ENCODE measurements at regions not wholly inside any gene's neighbourhood (a gene's known extent, or its start where the extent isn't known, plus 50 kb on each side); places are given as distances from the start of the nearest gene placed in this dataset.
A peak's percentile ranks its signal among the peaks of the same experiment; 100 is the strongest.
"Not testable (repeated sequence)": the region's sequence is repeated elsewhere in the genome, so short reads cannot be mapped to it uniquely, and the experiment has no call there.

DNA sequence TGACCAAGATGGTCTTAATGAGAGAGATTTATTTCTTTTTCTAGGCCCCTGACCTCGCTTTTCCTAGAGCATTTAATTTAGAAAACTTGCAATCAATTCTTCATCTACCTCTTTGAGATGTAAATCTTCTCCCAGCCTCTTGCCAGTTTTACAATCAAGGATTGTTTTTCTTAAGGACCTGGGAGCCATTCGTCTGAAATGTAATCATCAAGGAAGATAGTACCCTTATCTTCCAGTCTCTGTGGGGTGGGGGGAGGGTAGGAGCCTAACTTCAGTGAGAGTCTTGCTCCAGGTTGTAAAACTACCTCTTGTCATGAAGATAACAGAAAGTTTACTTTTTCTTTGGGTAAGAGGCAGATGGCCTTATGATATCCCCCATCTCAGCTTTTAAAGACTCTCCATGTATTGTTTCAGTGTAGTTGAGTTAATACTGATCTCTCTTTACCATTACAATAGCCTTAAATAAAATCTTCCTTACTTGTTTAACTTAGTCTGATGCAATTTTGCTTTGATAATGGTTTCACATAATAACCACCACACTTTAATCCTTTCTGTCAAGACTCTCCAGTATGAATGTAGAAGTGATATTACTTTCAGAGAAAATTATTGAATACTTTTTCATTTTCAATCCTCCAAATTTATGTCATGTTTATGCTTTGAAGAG is 110.2 kb upstream of the CPHXL start:
- H3K27ac ChIP-seq, result no peak overlapping the region
- DNase-seq (ENCODE audit: low read depth, low spot score), result no peak

DNA sequence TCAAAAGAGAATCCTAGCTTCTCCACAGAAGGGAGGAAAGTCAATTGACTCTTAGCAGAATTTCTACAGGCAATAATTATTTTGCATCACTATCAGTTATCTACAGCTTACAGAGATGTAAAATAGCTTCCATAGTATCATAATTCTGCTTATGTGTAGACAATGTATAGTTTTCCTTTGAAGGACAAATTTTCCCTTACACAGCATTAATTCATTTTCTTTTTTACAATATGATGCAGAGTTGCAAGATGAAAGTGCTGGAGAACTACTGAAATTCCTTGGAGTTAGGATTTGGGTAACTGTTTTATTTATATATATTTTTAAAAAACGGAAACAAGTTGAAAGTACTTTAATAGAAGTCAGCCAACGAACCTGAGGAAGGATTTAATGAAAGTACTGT is 111.0 kb upstream of the CPHXL start:
- no peak for DNase-seq (ENCODE audit: low read depth, low spot score)
- H3K27ac ChIP-seq, result no peak overlapping the region

DNA sequence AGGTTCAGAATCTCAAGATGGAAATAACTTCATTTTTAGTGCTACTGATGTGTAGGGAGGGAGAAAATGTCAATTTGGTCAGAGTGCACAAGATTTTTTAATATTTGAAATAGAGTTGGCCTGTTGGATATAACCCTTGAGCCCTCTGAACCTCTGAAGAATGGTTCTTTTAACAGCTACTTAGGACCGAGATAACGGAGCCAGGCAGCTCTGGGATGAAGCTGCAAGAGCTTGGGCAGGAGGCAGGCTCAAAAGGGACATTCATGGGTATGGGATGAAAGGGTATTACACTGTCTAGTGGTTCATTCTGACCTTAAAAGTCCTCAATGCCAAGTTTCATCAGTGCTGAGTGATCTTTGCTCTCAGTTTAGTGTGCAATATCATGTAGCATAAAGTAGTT is 111.4 kb upstream of the CPHXL start:
- DNase-seq (ENCODE audit: low read depth, low spot score), result no peak
- H3K27ac ChIP-seq, result no peak overlapping the region

DNA sequence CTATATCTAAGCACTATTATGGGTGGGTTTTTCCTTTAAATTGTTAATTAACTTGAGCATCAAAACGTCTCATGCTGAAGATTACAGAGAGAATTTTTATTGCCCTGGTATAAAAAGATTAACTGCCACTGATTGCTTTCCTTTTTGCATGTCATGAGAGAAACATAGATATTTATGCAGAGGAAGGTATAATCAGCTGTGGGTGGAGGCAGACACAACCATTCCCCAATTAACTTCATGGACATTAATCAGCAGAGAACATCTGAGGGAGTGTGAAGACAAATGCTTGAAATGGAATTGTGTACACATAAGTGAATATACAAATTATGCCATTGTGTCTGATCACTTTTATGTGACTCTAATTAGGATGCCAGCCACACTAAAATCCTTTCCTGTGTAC is 115.2 kb upstream of the CPHXL start:
- H3K27ac ChIP-seq, result no peak overlapping the region

DNA sequence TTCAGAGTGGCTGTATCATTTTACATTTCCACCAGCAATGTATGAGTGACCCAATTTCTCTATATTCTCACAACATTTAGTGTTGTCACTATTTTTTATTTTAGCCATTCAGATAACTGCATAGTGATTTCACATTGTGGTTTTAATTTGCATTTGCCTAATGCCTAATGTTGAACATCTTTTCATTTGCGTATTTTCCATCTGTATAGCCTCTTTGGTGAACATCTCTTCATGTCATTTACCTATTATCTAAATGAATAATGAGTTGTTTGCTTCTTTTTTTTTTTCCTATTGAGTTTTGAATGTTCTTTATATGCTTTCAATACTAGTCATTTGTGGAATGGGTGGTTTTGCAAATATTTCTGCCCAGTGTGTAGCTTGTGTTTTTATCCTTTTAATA is 120.9 kb upstream of the CPHXL start:
- no peak for DNase-seq (ENCODE audit: low read depth, low spot score)
- no peak overlapping the region for H3K27ac ChIP-seq

More for the DNA sequence above, 115.2 kb upstream of the CPHXL start:
- DNase-seq (ENCODE audit: low read depth, low spot score), result no peak

DNA sequence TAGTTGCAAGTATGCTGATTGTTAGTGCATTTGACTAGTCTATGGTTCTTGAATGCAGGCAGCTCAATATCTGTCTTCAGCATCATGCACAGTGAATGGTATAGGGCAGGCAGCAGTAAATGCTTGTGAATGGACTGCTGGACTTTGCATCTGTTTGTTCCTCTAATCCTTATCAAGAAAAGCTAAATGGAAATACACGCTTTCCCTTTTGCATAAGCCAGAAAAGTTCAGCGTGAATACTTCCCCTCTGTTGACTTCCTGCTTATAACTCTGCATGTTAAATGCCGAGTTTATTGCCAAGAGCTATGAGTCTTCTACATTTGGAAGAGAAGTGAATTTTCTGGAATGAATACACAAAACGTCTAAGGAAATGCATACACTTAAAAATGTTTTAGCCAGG is 127.9 kb upstream of the CPHXL start:
- H3K27ac ChIP-seq, result no peak overlapping the region
- no peak for DNase-seq (ENCODE audit: low read depth, low spot score)

DNA sequence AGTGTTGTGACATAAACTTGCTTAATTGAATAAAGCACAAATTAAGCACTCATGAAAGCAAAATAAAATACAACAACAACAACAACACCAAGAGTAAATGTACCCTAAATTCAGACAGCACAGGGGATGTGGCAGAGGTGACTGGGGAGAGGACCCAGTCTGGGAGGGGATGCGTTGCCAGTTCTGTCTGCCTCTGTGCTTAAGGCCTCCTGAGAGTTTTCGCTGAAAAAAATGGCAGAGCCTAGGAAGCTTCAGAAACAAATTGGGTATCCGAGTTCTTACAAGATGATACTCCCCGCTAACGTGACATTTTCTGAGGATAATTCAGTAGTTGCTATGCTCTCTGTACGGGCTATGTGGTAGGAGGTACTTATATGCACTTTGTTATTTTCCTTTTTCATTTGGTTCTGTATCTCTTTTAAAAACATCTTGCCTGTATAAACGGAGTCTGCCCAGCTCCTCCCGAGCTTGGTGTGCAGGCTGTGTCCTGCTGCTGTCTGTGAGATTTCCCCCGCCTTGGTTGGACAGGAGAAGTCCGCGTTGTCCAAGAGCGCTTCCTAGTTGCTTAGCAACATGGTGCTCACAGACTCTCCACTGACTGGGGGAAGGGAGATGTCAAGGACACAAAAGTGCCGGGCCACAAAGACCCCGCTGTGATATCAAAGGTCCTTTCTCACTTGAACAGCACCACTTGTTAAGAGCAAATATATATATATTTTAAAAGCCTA is 134.2 kb upstream of the CPHXL start:
- DNase-seq (ENCODE audit: low read depth, low spot score), result no peak
- H3K27ac ChIP-seq, result no peak overlapping the region

DNA sequence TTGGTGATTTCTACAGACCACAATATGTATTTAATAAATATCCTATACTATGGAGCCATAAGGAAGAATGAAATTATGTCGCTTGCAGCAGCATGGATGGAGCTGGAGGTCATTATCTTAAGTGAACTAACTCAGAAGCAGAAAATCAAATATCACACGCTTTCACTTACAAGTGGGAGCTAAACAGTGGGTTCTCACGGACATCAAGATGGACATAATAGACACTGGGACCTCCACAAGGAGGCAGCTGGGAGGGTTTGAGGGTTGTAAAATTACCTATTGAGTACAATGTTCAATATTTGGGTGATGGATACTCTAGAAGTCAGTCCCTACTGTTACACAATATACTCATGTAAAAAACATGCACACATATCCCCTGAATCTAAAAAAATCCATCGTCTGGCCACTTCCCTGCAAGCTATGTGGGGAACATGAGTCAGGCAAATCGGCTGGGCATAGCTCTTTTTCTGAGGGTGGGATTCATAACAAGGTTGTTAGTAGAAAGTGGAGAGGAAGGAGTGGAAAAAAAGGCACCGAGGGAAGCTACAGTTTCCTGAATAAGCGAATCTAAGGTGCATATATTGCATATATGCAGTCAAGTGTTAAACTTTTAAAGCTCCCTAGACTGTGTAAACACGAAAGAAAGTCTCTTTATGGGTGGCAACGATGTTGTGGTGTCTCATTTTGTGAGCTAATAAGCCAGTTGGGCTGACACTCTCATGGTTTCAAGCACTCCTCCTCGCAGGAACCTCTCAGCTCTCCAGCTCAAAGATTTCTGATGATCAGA is 135.2 kb upstream of the CPHXL start:
- H3K27ac ChIP-seq, result no peak overlapping the region
- no peak for DNase-seq (ENCODE audit: low read depth, low spot score)

DNA sequence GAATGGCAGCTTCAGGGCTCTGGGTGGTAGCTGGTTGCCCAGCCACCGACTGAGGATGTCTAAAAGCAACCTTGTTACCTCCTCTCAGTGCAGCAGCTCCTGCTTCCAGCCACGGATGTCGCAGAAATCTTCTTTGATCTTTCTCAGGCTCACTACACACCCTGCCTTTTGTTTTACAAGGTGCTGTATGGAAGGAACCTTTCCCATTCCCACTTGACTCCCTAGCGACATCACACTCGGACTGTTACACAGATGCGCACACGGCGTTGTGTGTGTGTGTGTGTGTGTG is 135.8 kb upstream of the CPHXL start:
- DNase-seq (ENCODE audit: low read depth, low spot score), result no peak
- no peak overlapping the region for H3K27ac ChIP-seq

DNA sequence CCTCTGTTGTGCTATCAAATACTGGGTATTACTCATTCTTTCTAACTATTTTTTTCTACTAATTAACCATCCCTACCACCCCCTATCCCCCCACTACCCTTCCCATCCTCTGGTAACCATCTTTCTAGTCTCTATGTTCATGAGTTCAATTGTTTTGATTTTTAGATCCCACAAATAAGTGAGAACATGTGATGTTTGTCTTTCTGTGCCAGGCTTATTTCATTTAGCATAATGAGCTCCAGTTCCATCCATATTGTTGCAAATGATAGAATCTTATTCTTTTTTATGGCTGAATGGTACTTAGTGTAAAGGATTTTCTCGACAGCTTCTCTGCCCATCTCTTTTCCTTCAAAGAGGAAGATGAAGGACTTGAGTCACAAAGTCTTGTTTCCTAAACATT is 138.0 kb upstream of the CPHXL start:
- H3K27ac ChIP-seq, result no peak overlapping the region
- no peak for DNase-seq (ENCODE audit: low read depth, low spot score)

DNA sequence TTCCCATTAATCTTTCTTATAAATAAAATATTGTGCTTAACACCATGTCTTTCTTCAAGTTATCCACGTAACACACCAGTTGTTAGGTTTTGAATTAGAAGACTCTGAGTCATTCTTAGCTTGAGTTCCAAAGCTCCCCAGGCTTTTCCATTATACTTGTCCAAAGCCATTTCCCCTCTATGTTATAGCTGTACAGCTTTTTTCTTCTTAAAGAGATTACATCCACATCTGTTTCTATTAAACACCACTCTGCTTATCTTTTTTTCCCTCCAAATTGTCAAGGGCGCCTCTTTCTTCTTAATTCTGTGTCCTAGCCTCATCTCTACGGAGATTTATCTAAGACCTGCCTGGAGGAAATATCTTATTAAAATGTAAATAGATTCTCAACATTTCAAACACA is 139.4 kb upstream of the CPHXL start:
- no peak for DNase-seq (ENCODE audit: low read depth, low spot score)
- H3K27ac ChIP-seq, result no peak overlapping the region

DNA sequence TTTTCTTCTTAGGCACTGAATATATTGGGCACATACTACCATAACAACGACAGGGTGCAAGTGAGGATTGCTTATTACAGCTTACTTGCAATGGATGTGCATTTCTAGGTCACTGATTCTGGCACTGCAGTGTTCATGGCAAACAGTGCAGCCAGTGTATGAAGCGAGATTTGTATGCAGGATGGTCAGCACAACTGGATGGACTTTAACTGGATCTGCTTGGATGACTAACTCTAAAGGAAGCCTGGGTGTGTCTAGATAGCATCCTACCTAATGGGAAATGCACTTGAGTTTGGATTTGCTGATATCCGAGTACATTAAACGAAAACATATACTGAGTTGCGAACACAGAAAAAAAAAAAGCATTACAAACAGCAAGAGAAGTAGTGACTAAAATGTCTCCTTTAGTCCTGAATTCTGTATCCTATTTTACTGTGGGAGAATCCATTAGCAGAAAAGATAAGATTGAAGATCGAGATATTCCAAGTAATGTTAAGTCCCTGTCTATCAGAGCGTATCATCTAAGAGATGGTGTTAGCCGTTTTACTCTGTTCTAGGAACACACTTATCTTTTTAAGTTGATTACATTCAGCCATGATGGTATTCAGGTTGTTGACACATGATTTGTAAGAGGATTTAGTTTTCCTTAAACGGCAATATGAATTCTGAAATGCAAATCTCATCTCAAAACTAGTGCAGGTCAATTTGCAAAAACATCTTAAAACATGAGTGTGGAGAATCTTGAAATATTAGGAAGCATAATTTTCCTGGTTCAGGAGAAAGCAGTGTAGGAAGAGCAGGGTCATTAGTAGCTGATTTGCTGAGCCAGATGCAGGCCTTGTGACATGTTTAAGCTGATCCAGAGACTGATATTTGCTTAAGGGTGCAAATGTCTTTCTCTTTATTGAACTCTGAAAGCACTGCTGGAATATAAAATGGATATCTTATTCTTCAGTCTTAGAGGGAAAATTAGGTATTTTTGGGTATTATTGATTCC is 142.6 kb upstream of the CPHXL start:
- no peak for DNase-seq (ENCODE audit: low read depth, low spot score)
- no peak overlapping the region for H3K27ac ChIP-seq

DNA sequence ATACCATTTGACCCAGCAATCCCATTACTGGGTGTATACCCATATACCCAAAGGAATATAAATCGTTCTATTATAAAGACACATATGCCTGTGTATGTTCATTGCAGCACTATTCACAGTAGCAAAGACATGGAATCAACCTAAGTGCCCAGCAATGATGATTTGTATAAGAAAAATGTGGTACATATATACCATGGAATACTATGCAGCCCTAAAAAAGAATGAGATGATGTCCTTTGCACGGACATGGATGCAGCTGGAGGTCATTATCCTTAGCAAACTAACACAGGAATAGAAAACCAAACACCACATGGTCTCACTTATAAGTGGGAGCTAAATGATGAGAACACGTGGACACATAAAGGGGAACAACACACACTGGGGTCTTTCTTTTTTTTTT is 155.0 kb upstream of the CPHXL start:
- not testable (repeated sequence) for H3K27ac ChIP-seq; DNase-seq (ENCODE audit: low read depth, low spot score)

DNA sequence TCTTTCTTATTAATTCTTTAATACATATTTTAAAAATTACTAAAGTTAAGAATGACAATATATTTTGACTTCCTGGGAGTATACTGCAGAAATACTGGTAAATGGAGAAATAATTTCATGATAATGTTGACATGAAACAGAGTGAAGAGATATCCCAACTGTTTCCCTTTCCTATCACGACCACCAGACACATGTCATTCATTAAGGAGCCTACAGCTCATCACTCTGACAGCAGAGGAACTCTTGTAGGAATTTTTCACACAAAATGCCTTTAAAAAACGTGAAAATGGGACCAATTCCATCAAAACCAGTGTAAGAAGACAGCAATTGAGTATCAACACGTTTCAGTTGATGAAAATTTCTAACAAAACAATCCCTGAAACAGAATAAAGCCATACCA is 172.9 kb upstream of the CPHXL start:
- no peak for DNase-seq (ENCODE audit: low read depth, low spot score)
- no peak overlapping the region for H3K27ac ChIP-seq

DNA sequence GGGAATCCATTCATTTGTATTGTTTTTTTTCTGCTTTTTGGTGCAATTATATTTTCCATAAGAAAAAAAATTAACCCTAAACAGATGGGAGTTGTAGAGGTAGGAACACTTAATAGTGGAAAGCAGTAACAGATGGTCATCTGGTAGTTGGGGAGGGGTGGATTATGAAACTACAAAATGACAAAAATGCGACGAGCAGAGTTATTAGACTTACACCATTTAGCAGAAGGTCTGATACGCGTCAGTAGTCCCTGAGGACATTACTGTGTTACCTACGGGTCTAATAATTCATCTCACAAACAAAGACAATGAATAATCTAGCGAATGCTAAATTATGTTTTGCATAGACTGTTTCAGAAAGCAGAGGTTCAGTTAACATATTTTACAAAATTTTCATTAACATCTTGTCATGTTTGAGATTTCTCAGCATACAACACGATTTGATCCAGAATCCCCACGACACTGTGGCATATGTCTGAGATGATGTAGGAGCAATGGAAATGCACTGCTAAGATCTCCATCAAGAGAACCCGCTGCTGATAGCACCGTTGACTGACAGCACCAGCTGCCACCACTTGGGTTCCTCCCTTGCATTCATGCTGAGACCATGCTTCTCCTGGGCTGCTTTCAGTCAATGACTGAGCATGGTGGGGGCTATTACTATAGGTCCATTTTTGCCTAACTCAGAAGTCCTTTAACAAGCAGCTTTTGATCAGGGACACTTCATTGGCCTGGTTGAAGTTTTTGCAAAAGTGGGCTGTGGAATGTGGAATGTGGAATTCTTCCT is 182.2 kb upstream of the CPHXL start:
- DNase-seq (ENCODE audit: low read depth, low spot score), result no peak
- H3K27ac ChIP-seq, result no peak overlapping the region

DNA sequence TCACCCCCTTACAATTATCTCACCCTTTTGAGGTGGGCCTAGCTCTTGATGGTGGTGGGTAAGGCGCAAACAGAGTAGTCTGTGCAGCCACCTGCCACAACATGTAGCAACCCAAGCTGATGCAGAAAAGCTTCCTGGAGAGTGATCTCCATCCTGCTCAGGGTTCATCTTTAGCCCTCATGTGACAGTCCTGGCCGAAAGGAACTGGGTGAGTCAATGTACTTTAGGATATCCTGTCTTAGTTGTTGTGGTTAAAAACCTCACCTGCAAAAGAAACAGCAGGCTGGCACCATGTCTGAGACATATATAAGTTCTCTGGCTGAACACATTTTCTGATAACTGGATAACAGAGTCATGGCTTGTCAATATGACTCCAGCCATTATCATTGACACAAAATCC is 183.5 kb upstream of the CPHXL start:
- H3K27ac ChIP-seq, result peak overlapping the region; percentile 49
- peak; percentile 34 for DNase-seq (ENCODE audit: low read depth, low spot score)

DNA sequence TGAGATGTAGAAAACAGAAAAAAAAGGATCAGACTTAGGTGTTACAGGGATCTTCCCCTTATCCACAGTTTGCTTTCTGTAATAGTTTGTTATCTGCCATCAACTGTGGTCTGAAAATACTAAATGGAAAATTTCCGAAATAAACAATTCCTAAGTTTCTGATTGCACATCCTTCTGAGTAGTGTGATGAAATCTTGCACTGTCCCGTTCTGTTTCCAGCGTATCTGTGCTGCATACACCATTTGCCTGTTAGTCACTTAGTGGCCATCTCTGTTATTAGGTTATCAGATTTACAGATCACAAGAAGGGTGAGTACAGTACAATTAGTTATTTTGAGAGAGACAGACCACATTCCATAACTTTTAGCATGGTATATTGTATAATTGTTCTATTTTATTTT is 185.6 kb upstream of the CPHXL start:
- DNase-seq (ENCODE audit: low read depth, low spot score), result no peak
- no peak overlapping the region for H3K27ac ChIP-seq

DNA sequence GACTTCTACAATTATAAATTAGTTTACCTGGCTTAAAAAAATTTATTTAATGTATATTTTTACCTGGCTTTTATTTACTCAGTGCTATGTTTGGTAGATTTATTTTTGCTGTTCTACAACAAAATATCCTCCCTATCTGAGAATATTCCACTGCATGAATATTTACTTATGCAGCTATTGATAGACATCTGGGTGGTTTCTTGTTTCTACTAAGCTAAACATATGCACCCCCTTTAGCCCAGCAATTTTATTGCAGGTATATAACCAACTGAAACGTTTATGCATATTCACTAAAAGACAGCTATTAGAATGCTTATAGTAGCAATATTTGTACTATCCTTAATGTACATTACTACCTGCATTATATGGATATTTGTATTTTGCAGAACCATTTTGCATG is 187.7 kb upstream of the CPHXL start:
- no peak overlapping the region for H3K27ac ChIP-seq
- DNase-seq (ENCODE audit: low read depth, low spot score), result no peak

DNA sequence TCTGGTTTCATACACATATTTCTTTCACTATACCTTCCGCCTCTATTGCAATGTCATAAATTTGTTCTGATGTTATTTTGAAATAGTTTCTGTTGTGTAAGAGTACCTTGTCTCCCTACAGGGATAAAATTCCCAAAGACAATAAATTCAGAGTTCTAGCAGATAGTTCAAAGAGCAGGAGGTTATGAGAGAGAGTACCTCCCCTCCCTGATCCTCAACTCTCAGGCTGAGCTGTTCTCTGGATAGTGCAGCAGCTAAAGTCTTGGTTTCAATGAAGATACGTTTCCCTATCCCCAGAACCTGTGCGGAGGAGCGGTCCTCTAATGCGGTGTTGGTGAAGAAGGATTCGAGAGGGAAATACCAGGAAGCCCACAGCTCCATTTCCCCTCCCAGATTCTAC is 190.2 kb upstream of the CPHXL start:
- H3K27ac ChIP-seq, result no peak overlapping the region
- DNase-seq (ENCODE audit: low read depth, low spot score), result no peak

DNA sequence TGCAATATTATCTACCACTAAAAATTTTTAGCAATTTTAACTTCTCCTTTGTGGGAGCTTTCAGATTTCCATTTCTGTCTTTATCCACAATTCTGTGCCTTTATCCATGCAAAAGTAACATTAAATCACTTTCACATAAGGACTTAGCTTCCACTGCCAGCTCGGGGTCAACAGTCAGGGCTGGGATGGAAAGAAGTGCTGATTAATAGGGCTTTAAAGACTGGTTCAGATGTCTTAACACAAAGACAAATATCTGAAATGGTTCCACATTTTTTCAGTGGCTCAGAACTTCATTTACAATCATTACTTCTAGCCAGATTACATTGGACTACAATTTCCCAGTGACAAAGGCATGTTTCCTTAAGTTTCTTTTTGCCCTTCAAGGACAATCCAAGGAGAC is 191.8 kb upstream of the CPHXL start:
- no peak for DNase-seq (ENCODE audit: low read depth, low spot score)

More for the DNA sequence above, 191.8 kb upstream of the CPHXL start:
- no peak overlapping the region for H3K27ac ChIP-seq
